Loucy (cell line): ENCODE measurements at regions not wholly inside any gene's neighbourhood (a gene's known extent, or its start where the extent isn't known, plus 50 kb on each side); places are given as distances from the start of the nearest gene placed in this dataset.

Experiments
- H2AFZ ChIP-seq: fragments of 200-600 bp; sonication (generic); 2 replicates; pipeline ENCODE4 v1.6.0; 2016; ENCODE audit warnings: antibody characterized with exemption, mild to moderate bottlenecking, low read length, moderate library complexity
- H3F3A ChIP-seq: fragments of 200-600 bp; 2 replicates; pipeline ENCODE4 v1.6.0; 2016; ENCODE audit warnings: antibody characterized with exemption, low read depth, mild to moderate bottlenecking
- H3K27me3 ChIP-seq: fragments of 200-600 bp; sonication (generic); 2 replicates; pipeline ENCODE4 v1.6.1; 2014; ENCODE audit warnings: low read length, mild to moderate bottlenecking; ENCODE audit not compliant: insufficient read depth, poor library complexity, severe bottlenecking
- H3K36me3 ChIP-seq: fragments of 200-600 bp; sonication (generic); 2 replicates; pipeline ENCODE4 v1.6.1; 2016; ENCODE audit warnings: low read length; ENCODE audit not compliant: insufficient read depth
- H3K4me1 ChIP-seq: fragments of 200-600 bp; sonication (generic); 2 replicates; pipeline ENCODE4 v1.5.1; 2014; ENCODE audit warnings: low read length, mild to moderate bottlenecking; ENCODE audit not compliant: insufficient read depth, poor library complexity, severe bottlenecking
- H3K4me2 ChIP-seq: fragments of 200-600 bp; sonication (generic); 2 replicates; pipeline ENCODE4 v1.6.0; 2014; ENCODE audit warnings: antibody characterized with exemption, low read length, low read depth, mild to moderate bottlenecking; ENCODE audit not compliant: poor library complexity, severe bottlenecking
- H3K4me3 ChIP-seq: fragments of 200-600 bp; sonication (generic); 2 replicates; pipeline ENCODE4 v1.5.1; 2014; ENCODE audit warnings: low read length, mild to moderate bottlenecking, mixed read lengths; ENCODE audit not compliant: poor library complexity, severe bottlenecking
- H3K79me2 ChIP-seq: fragments of 200-600 bp; sonication (generic); 2 replicates; pipeline ENCODE4 v1.6.1; 2014; ENCODE audit warnings: low read length; ENCODE audit not compliant: insufficient read depth
- H3K9ac ChIP-seq: fragments of 200-600 bp; sonication (generic); 2 replicates; pipeline ENCODE4 v1.6.0; 2014; ENCODE audit warnings: mild to moderate bottlenecking, low read depth, low read length, moderate library complexity; ENCODE audit not compliant: poor library complexity, severe bottlenecking
- H3K9me2 ChIP-seq: fragments of 200-600 bp; sonication (generic); replicated peaks from 2 replicates; pipeline ENCODE4 v1.6.1; 2016; ENCODE audit warnings: low read depth, low read length, mixed read lengths
- H3K9me3 ChIP-seq: fragments of 200-600 bp; sonication (generic); 2 replicates; pipeline ENCODE4 v1.6.1; 2014; ENCODE audit warnings: mild to moderate bottlenecking, antibody characterized with exemption, low read length, low read depth; ENCODE audit not compliant: insufficient read depth
- H4K20me1 ChIP-seq: fragments of 200-600 bp; sonication (generic); 2 replicates; pipeline ENCODE4 v1.6.0; 2014; ENCODE audit warnings: antibody characterized with exemption, low read length, mild to moderate bottlenecking; ENCODE audit not compliant: insufficient read depth, poor library complexity, severe bottlenecking
- EZH2phosphoT487 ChIP-seq: fragments of 200-600 bp; IDR thresholded peaks from 2 replicates; pipeline ENCODE4 v1.6.1; 2018; ENCODE audit warnings: antibody characterized with exemption, mild to moderate bottlenecking, moderate library complexity, borderline replicate concordance
- TF ChIP-seq, protein P1 (sequence below): fragments of 200-600 bp; sonication (generic); conservative IDR thresholded peaks from 2 replicates; pipeline ENCODE4 v1.5.1; 2014; ENCODE audit warnings: mild to moderate bottlenecking, antibody characterized with exemption, low read length

- no peak overlapping the region for H3K4me3 ChIP-seq
- TF ChIP-seq, protein P1, sequence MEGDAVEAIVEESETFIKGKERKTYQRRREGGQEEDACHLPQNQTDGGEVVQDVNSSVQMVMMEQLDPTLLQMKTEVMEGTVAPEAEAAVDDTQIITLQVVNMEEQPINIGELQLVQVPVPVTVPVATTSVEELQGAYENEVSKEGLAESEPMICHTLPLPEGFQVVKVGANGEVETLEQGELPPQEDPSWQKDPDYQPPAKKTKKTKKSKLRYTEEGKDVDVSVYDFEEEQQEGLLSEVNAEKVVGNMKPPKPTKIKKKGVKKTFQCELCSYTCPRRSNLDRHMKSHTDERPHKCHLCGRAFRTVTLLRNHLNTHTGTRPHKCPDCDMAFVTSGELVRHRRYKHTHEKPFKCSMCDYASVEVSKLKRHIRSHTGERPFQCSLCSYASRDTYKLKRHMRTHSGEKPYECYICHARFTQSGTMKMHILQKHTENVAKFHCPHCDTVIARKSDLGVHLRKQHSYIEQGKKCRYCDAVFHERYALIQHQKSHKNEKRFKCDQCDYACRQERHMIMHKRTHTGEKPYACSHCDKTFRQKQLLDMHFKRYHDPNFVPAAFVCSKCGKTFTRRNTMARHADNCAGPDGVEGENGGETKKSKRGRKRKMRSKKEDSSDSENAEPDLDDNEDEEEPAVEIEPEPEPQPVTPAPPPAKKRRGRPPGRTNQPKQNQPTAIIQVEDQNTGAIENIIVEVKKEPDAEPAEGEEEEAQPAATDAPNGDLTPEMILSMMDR, result no peak
- TF ChIP-seq EZH2phosphoT487, result no peak
- no peak overlapping the region for H2AFZ ChIP-seq
- H3K4me1 ChIP-seq, result no peaks in the 10 kb centered on the region
- H3K9ac ChIP-seq, result no peak overlapping the region
- H3K9me2 ChIP-seq, result no peaks in the 10 kb centered on the region
- no peaks in the 10 kb centered on the region for H4K20me1 ChIP-seq
- H3K79me2 ChIP-seq, result no peaks in the 10 kb centered on the region
- no peaks in the 10 kb centered on the region for H3K27me3 ChIP-seq
- no peaks in the 10 kb centered on the region for H3F3A ChIP-seq
- H3K4me2 ChIP-seq, result no peak overlapping the region
- no peaks in the 10 kb centered on the region for H3K36me3 ChIP-seq
- no peaks in the 10 kb centered on the region; the same call in 1 of the 2 replicates for H3K9me3 ChIP-seq
Observed at GRCh38 chr4:1541449-1542225, 135.4 kb upstream of the NKX1-1 start.

- no peaks in the 10 kb centered on the region for H3K4me1 ChIP-seq
- no peak overlapping the region for H3K9ac ChIP-seq
- H2AFZ ChIP-seq, result no peak overlapping the region
- H3K36me3 ChIP-seq, result no peaks in the 10 kb centered on the region
- H3K9me3 ChIP-seq, result no peaks in the 10 kb centered on the region; the same call in 1 of the 2 replicates
- no peaks in the 10 kb centered on the region for H3K9me2 ChIP-seq
- no peak for TF ChIP-seq EZH2phosphoT487
- TF ChIP-seq, protein P1, result no peak
- H3F3A ChIP-seq, result no peaks in the 10 kb centered on the region
- H3K4me3 ChIP-seq, result no peak overlapping the region
- no peaks in the 10 kb centered on the region for H3K79me2 ChIP-seq
- no peaks in the 10 kb centered on the region for H3K27me3 ChIP-seq
- no peak overlapping the region for H3K4me2 ChIP-seq
- H4K20me1 ChIP-seq, result no peaks in the 10 kb centered on the region
Observed at GRCh38 chr4:1540601-1541375, 134.5 kb upstream of the NKX1-1 start.

- Histone ChIP-seq H3K4me2 (no peak overlapping the region), H3K9ac (no peak overlapping the region), H3K9me2 (no peaks in the 10 kb centered on the region)
Observed at GRCh38 chr4:1539859-1540600, 133.8 kb upstream of the NKX1-1 start.

More at GRCh38 chr4:1539859-1540600, 133.8 kb upstream of the NKX1-1 start:
- Histone ChIP-seq H3F3A (no peaks in the 10 kb centered on the region), H2AFZ (no peak overlapping the region), H3K36me3 (no peaks in the 10 kb centered on the region), H4K20me1 (no peaks in the 10 kb centered on the region), H3K4me1 (no peaks in the 10 kb centered on the region), H3K9me3 (no peaks in the 10 kb centered on the region; the same call in 1 of the 2 replicates), H3K79me2 (no peaks in the 10 kb centered on the region), H3K4me3 (no peak overlapping the region), H3K27me3 (no peaks in the 10 kb centered on the region)
- TF ChIP-seq, protein P1, result no peak
- no peak for TF ChIP-seq EZH2phosphoT487
